ENCODE measurements at regions not wholly inside any gene's neighbourhood (a gene's known extent, or its start where the extent isn't known, plus 50 kb on each side); places are given as distances from the start of the nearest gene placed in this dataset.

DNA sequence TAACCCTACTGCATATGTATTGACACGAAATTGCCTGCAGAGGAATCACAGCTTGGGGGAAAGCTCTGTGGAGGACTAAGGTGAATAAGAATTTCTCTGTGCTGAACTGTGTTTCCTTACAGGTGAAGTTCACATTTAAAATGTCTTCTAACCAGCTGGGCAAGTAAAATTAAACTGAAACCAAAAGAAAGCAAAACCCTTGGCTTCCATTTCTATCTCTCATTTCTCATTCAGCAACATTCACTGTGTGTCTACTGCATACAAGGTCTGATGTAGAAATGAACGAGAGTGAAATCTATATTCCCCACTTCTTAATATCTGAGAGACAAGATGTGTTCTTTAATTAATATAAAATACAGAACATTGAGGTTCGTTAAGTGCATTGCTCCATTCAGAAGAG is 397.3 kb downstream of the SOX11 start:
- H3K27ac Mint-ChIP-seq: no peak overlapping the region
- DNase-seq (ENCODE audit: extremely low spot score, unreplicated experiment): no peak
- no peak for TF ChIP-seq CTCF (conservative IDR thresholded peaks at IDR 0.05)
- H3K36me3 Mint-ChIP-seq: peaks cover 5% of the 10 kb centered on the region
- H3K4me1 Mint-ChIP-seq (ENCODE audit: unreplicated experiment): no peaks in the 10 kb centered on the region
- H3K27me3 Mint-ChIP-seq: no peaks in the 10 kb centered on the region
- peaks cover 24% of the 10 kb centered on the region for H3K9me3 Mint-ChIP-seq
- no peak overlapping the region for H3K4me3 Mint-ChIP-seq

DNA sequence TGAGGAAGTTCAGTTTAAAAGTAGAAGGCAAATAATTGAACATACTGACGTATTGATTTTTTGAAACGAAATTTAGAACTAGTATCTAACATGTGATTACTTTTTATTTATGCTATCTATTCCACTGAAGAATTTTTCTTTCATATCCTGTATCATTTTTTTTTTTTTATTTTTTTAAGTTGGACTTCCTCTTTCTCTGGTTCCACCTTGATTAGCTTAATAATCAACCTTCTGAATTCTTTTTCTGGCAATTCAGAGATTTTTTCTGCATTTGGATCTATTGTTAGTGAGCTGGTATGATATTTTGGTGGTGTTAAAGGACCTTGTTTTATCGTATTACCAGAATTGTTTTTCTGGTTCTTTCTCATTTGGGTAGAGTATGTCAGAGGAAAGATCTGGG is 411.2 kb downstream of the SOX11 start:
- Mint-ChIP-seq H3K36me3 (peaks cover 13% of the 10 kb centered on the region), H3K4me1 (ENCODE audit: unreplicated experiment) (peaks cover 5% of the 10 kb centered on the region), H3K27me3 (no peaks in the 10 kb centered on the region), H3K9me3 (peaks cover 16% of the 10 kb centered on the region), H3K4me3 (no peak overlapping the region), H3K27ac (no peak overlapping the region)
- no peak for TF ChIP-seq CTCF (conservative IDR thresholded peaks at IDR 0.05)
- no peak for DNase-seq (ENCODE audit: extremely low spot score, unreplicated experiment)

DNA sequence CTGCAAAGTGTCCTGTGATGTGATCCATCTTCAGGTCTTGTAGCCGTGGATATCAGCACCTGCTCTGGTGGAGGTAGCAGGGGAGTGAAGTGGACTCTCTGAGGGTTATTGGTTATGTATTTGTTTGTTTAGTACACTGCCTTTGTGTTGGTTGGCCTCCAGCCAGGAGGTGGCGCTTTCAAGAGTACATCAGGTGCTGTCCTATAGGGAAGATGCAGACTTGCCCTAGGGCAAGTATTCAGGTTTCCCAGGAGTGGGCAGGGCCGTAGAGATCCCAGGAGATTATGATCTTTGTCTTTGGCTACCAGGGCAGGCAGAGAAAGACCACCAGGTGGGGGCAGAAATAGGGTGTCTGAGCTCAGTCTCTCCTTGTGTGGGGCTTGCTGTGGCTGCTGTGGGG is 411.8 kb downstream of the SOX11 start:
- Mint-ChIP-seq H3K27me3 (peaks cover under 1% of the 10 kb centered on the region), H3K36me3 (peaks cover 12% of the 10 kb centered on the region), H3K9me3 (peaks cover 16% of the 10 kb centered on the region), H3K4me3 (no peak overlapping the region), H3K27ac (no peak overlapping the region), H3K4me1 (ENCODE audit: unreplicated experiment) (peaks cover 5% of the 10 kb centered on the region)
- peak; percentile 30 for TF ChIP-seq CTCF (conservative IDR thresholded peaks at IDR 0.05)
- no peak for DNase-seq (ENCODE audit: extremely low spot score, unreplicated experiment)

GRCh38 chr2:6107290-6107689 is 415.1 kb downstream of the SOX11 start:
- H3K27me3 Mint-ChIP-seq: peaks cover 3% of the 10 kb centered on the region
- H3K36me3 Mint-ChIP-seq: peaks cover 7% of the 10 kb centered on the region
- TF ChIP-seq CTCF (conservative IDR thresholded peaks at IDR 0.05): no peak
- peaks cover 5% of the 10 kb centered on the region for H3K4me1 Mint-ChIP-seq (ENCODE audit: unreplicated experiment)
- peaks cover 7% of the 10 kb centered on the region for H3K9me3 Mint-ChIP-seq
- H3K4me3 Mint-ChIP-seq: no peak overlapping the region
- H3K27ac Mint-ChIP-seq: no peak overlapping the region
- DNase-seq (ENCODE audit: extremely low spot score, unreplicated experiment): no peak

DNA sequence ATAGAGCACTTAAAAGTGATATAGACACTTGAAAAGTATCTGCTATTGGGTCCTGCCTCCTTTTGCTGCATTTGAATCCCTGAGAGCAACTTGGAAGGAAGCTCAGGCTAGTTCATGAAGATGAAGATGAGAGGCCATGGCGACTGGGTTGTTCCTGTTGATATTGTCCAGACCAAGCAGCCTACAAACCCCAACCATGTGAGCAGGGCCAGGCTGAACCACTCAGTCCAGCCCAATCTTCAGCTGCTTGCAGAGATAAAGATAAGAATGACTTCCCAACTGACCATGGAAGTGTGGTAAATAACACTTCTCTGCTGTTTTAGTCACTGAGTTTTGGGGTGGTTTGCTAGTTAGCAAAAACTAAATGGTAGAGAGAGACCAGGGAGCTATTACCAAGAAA is 417.6 kb downstream of the SOX11 start:
- H3K9me3 Mint-ChIP-seq: peaks cover 5% of the 10 kb centered on the region
- no peaks in the 10 kb centered on the region for H3K36me3 Mint-ChIP-seq
- no peak for DNase-seq (ENCODE audit: extremely low spot score, unreplicated experiment)
- H3K27ac Mint-ChIP-seq: no peak overlapping the region
- no peak overlapping the region for H3K4me3 Mint-ChIP-seq
- TF ChIP-seq CTCF (conservative IDR thresholded peaks at IDR 0.05): no peak
- H3K4me1 Mint-ChIP-seq (ENCODE audit: unreplicated experiment): peaks cover 5% of the 10 kb centered on the region
- peaks cover 3% of the 10 kb centered on the region for H3K27me3 Mint-ChIP-seq

GRCh38 chr2:6111781-6112261 is 419.6 kb downstream of the SOX11 start:
- Mint-ChIP-seq H3K9me3 (peaks cover 5% of the 10 kb centered on the region), H3K27ac (no peak overlapping the region), H3K4me3 (no peak overlapping the region), H3K4me1 (ENCODE audit: unreplicated experiment) (no peaks in the 10 kb centered on the region), H3K36me3 (no peaks in the 10 kb centered on the region), H3K27me3 (peaks cover 3% of the 10 kb centered on the region)
- DNase-seq (ENCODE audit: extremely low spot score, unreplicated experiment): no peak
- no peak for TF ChIP-seq CTCF (conservative IDR thresholded peaks at IDR 0.05)

Measured in type B pancreatic cell (in vitro differentiated cells).